GM23248 (cell line): ENCODE measurements at regions not wholly inside any gene's neighbourhood (a gene's known extent, or its start where the extent isn't known, plus 50 kb on each side); places are given as distances from the start of the nearest gene placed in this dataset.
"Not testable (repeated sequence)": the region's sequence is repeated elsewhere in the genome, so short reads cannot be mapped to it uniquely, and the experiment has no call there.

Experiments used
- DNase-seq: peaks from one replicate; pipeline ENCODE4 v3.0.0-alpha.2; 2015
- H2AFZ ChIP-seq: fragments of 200-600 bp; sonication (generic); 2 replicates; pipeline ENCODE4 v1.6.1; 2016; ENCODE audit warnings: antibody characterized with exemption
- H3F3A ChIP-seq: fragments of 200-600 bp; sonication (generic); 2 replicates; pipeline ENCODE4 v1.6.1; 2016; ENCODE audit warnings: mild to moderate bottlenecking, antibody characterized with exemption, mixed run types; ENCODE audit not compliant: insufficient read depth
- H3K27ac ChIP-seq: fragments of 200-600 bp; sonication (generic); 2 replicates; pipeline ENCODE4 v1.5.1; 2016; ENCODE audit warnings: mild to moderate bottlenecking
- H3K27me3 ChIP-seq: fragments of 200-600 bp; sonication (generic); replicated peaks from 2 replicates; pipeline ENCODE4 v1.6.1; 2016; ENCODE audit warnings: mild to moderate bottlenecking; ENCODE audit not compliant: insufficient read depth
- H3K36me3 ChIP-seq: fragments of 200-600 bp; sonication (generic); 2 replicates; pipeline ENCODE4 v1.6.1; 2016; ENCODE audit warnings: low read depth, mild to moderate bottlenecking
- H3K4me1 ChIP-seq: fragments of 200-600 bp; sonication (generic); 2 replicates; pipeline ENCODE4 v1.6.1; 2016; ENCODE audit warnings: mild to moderate bottlenecking; ENCODE audit not compliant: insufficient read depth
- H3K4me2 ChIP-seq: fragments of 200-600 bp; sonication (generic); one replicate; pipeline ENCODE4 v1.6.1; 2016; ENCODE audit warnings: mild to moderate bottlenecking; ENCODE audit not compliant: unreplicated experiment
- H3K4me3 ChIP-seq: fragments of 200-600 bp; sonication (generic); 2 replicates; pipeline ENCODE4 v1.5.1; 2016; ENCODE audit warnings: mild to moderate bottlenecking
- H3K79me2 ChIP-seq: fragments of 200-600 bp; sonication (generic); 2 replicates; pipeline ENCODE4 v1.6.1; 2016; ENCODE audit warnings: mild to moderate bottlenecking; ENCODE audit not compliant: insufficient read depth
- H3K9ac ChIP-seq: fragments of 200-600 bp; sonication (generic); 2 replicates; pipeline ENCODE4 v1.6.1; 2016; ENCODE audit warnings: mild to moderate bottlenecking
- H3K9me2 ChIP-seq: fragments of 200-600 bp; sonication (generic); 2 replicates; pipeline ENCODE4 v1.6.1; 2016; ENCODE audit warnings: mixed run types, mild to moderate bottlenecking, moderate library complexity; ENCODE audit not compliant: insufficient read depth
- H3K9me3 ChIP-seq: fragments of 200-600 bp; sonication (generic); one replicate; pipeline ENCODE4 v1.6.1; 2017; ENCODE audit warnings: low read depth
- H4K20me1 ChIP-seq: fragments of 200-600 bp; sonication (generic); 2 replicates; pipeline ENCODE4 v1.6.0; 2016; ENCODE audit not compliant: insufficient read depth
- EZH2 ChIP-seq: fragments of 200-600 bp; sonication (generic); IDR thresholded peaks from 2 replicates; pipeline ENCODE4 v1.6.1; 2018; ENCODE audit warnings: antibody characterized with exemption, mild to moderate bottlenecking; ENCODE audit not compliant: insufficient read depth, poor library complexity, severe bottlenecking
- EZH2phosphoT487 ChIP-seq: fragments of 200-600 bp; sonication (generic); IDR thresholded peaks from 2 replicates; pipeline ENCODE4 v1.6.1; 2018; ENCODE audit warnings: antibody characterized with exemption, moderate library complexity, mild to moderate bottlenecking, low read depth; ENCODE audit not compliant: insufficient read depth
- WGBS, 2 experiments: methylation state at CpG; one replicate each; pipeline ENCODE4 v1.1.6; 2015 to 2017; ENCODE audit warnings: low lambda C conversion rate in 2 of 2, low coverage in 1 of 2; ENCODE audit errors: missing lambda C conversion rate in 2 of 2; 5-methylcytosine and 5-hydroxymethylcytosine counted together
- in situ Hi-C: fragments of 300-500 bp; cut with MboI; formaldehyde crosslinking; loops from 2 replicates; pipeline ENCODE4 v1.15.0; 2020

DNA sequence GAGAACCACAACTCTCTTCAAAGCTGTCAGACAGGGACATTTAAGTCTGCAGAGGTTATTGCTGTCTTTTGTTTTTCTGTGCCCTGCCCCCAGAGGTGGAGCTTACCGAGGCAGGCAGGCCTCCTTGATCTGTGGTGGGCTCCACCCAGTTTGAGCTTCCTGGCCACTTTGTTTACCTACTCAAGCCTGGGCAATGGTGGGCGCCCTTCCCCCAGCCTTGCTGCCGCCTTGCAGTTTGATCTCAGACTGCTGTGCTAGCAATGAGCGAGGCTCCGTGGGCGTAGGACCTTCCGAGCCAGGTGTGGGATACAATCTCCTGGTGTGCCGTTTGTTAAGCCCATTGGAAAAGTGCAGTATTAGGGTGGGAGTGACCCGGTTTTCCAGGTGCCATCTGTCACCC is 822.1 kb downstream of the KCNMA1 start:
- H3F3A ChIP-seq, DNase-seq, H3K9me3 ChIP-seq, H3K27ac ChIP-seq, H4K20me1 ChIP-seq, H3K4me2 ChIP-seq, in situ Hi-C loops, H3K4me1 ChIP-seq, H3K79me2 ChIP-seq, H3K4me3 ChIP-seq, H3K9me2 ChIP-seq, H2AFZ ChIP-seq, H3K36me3 ChIP-seq, H3K9ac ChIP-seq: not testable (repeated sequence)
- WGBS, 2 experiments = 61 to 64% methylated on average over 9 of the region's 9 CpGs
- peaks cover 18% of the 10 kb centered on the region for H3K27me3 ChIP-seq

DNA sequence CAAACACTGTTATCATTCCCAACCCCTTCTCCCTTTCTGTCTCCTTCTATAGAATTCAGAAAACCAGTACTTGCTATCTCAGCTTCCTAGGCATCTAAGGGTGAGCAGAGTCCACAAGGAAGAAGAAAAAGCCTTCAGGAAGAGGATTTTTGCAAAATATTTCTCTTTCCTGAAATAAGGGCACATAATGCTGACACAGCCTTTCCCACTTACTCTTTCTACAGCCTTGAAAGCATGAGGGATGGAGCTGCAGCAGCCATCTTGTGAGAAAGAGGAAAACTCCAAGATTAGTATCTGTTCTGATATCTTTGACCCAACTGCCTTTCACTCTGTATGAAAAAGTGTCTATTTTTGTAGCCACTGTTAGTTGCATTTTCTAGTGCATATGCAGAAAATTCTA is 826.2 kb downstream of the KCNMA1 start:
- in situ Hi-C loops = no loop called here
- Histone ChIP-seq H2AFZ (no peak overlapping the region), H3K4me3 (no peak overlapping the region), H3K79me2 (no peaks in the 10 kb centered on the region), H3K9me2 (no peaks in the 10 kb centered on the region), H3K36me3 (no peaks in the 10 kb centered on the region), H3F3A (no peaks in the 10 kb centered on the region), H3K9me3 (no peaks in the 10 kb centered on the region), H4K20me1 (no peaks in the 10 kb centered on the region), H3K4me2 (no peak overlapping the region), H3K9ac (no peak overlapping the region), H3K27me3 (peaks cover 30% of the 10 kb centered on the region), H3K27ac (no peak overlapping the region), H3K4me1 (no peaks in the 10 kb centered on the region)
- TF ChIP-seq EZH2phosphoT487 (no peak), EZH2 (no peak)
- DNase-seq = no peak

DNA sequence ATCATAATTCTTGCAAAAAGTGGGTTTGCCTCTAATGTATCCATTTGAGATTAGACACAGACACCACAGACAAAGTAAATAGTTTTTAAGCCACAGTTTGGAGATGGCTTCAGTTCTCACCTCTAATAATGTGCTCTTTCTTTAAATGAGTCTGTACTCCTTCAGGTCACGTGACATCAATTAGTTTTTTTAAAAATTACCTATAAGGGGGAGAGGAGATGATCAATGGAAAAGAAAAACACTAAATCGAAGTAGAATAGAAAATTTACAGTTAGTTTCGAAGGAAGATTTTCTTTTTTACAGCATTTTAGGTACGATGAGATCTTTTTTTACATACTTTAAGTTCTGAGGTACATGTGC is 849.2 kb downstream of the KCNMA1 start:
- WGBS, 2 experiments = 52 to 54% methylated on average over 4 of the region's 4 CpGs

DNA sequence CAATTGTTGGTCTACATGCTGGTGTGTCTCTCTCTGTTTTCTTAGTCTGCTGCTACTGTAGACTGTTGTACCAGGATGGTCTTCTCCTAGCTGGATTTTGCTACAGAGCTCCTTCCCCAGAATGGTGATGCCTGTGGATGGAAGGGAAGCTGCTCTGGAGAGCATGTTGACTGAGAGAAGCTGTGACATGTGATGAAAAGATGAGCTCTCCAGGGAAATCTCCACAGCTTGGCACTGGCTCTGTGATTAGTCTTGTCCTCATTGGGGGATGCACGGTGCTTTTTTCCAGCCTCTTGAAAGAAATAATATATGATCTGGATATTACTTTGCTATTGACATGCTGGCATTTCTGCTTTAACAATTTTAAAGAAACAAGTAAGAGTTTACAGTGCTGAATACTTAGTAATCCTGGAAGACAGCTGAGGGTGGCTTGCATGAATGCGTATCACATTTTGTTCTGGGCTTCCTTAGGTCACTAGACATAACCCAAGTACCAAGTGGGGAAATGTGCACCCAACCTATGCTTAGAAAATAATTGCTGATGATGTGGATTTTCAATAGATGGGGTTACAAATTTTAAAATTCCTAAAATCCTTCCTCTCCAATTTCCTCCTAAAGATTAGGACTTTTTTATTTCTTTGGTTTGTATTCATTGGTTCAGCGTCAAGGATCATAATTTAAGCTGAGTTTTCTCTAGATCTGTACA is 849.7 kb downstream of the KCNMA1 start:
- H3K4me3 ChIP-seq = no peak overlapping the region
- H3F3A ChIP-seq = no peaks in the 10 kb centered on the region
- no peaks in the 10 kb centered on the region for H4K20me1 ChIP-seq
- H3K9ac ChIP-seq = no peak overlapping the region
- 72 to 77% methylated on average over 3 of the region's 3 CpGs for WGBS, 2 experiments
- in situ Hi-C loops = no loop called here
- H2AFZ ChIP-seq = no peak overlapping the region
- no peak overlapping the region for H3K4me2 ChIP-seq
- H3K36me3 ChIP-seq = no peaks in the 10 kb centered on the region
- no peak for TF ChIP-seq EZH2phosphoT487
- TF ChIP-seq EZH2 = no peak
- H3K9me3 ChIP-seq = peaks cover 4% of the 10 kb centered on the region
- DNase-seq = no peak
- H3K79me2 ChIP-seq = no peaks in the 10 kb centered on the region
- no peaks in the 10 kb centered on the region for H3K9me2 ChIP-seq
- peaks cover 14% of the 10 kb centered on the region for H3K27me3 ChIP-seq
- H3K27ac ChIP-seq = no peak overlapping the region
- no peaks in the 10 kb centered on the region for H3K4me1 ChIP-seq

More for the DNA sequence above, 849.2 kb downstream of the KCNMA1 start:
- Histone ChIP-seq H3K79me2 (no peaks in the 10 kb centered on the region), H3K36me3 (no peaks in the 10 kb centered on the region), H2AFZ (no peak overlapping the region), H3K4me3 (no peak overlapping the region), H3K27me3 (peaks cover 14% of the 10 kb centered on the region), H3K9me2 (no peaks in the 10 kb centered on the region), H3K4me1 (no peaks in the 10 kb centered on the region), H3K9me3 (no peaks in the 10 kb centered on the region), H3K4me2 (no peak overlapping the region), H3K27ac (no peak overlapping the region), H3F3A (no peaks in the 10 kb centered on the region), H3K9ac (no peak overlapping the region), H4K20me1 (no peaks in the 10 kb centered on the region)
- no peak for DNase-seq
- TF ChIP-seq EZH2 (no peak), EZH2phosphoT487 (no peak)
- in situ Hi-C loops = no loop called here

DNA sequence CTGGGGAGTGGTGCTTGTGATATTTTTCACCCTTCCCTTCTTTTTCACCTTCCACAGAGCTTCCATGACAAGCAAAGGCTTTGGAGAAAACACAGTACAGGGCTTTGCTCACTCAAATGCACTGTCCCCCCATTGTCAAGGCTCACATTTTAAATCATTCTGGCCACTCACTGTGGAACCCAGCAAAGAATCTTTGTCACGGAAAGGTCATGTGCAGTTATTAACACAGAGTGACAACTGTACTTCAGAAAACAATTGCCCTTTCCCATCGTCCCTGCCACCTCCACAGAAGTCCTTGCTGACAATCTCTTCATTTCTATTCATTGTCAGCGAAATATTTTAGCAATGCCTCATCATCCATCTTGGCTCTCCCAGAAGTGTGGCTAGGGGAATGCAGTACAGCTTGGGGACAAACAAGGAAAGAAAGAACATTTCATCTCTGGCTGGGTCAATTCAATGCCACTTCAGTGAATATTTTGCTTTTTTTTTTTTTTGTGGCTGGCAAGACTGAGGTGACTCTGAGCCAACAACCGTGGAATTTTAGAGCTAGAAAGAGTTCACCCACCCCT is 851.0 kb downstream of the KCNMA1 start:
- in situ Hi-C loops = no loop called here
- H3K9me3 ChIP-seq = peaks cover 4% of the 10 kb centered on the region
- H3F3A ChIP-seq = no peaks in the 10 kb centered on the region
- H3K4me3 ChIP-seq = no peak overlapping the region
- H3K4me1 ChIP-seq = no peaks in the 10 kb centered on the region
- peaks cover 7% of the 10 kb centered on the region; the same call in 1 of the 2 replicates for H3K27me3 ChIP-seq
- no peak overlapping the region for H2AFZ ChIP-seq
- peak; percentile 35 for DNase-seq
- WGBS, 2 experiments = 8 to 13% methylated on average over 4 of the region's 4 CpGs
- TF ChIP-seq EZH2phosphoT487 (no peak), EZH2 (no peak)
- H4K20me1 ChIP-seq = no peaks in the 10 kb centered on the region
- H3K4me2 ChIP-seq = no peak overlapping the region
- no peak overlapping the region for H3K9ac ChIP-seq
- no peaks in the 10 kb centered on the region for H3K9me2 ChIP-seq
- no peak overlapping the region for H3K27ac ChIP-seq
- no peaks in the 10 kb centered on the region for H3K36me3 ChIP-seq
- H3K79me2 ChIP-seq = no peaks in the 10 kb centered on the region
